Right lobe of liver (tissue), 4 donors: ENCODE measurements at regions not wholly inside any gene's neighbourhood (a gene's known extent, or its start where the extent isn't known, plus 50 kb on each side); places are given as distances from the start of the nearest gene placed in this dataset.

ENCODE experiments used
- CTCF ChIP-seq, 4 donors: fragments of 200-600 bp in 3 of 4; fragments of 450-650 bp in 1 of 4; IDR thresholded peaks; one replicate each; pipeline versions ENCODE4 v1.5.1 to v1.8.0; 2016 to 2022; ENCODE audit warnings: antibody characterized with exemption in 4 of 4, mild to moderate bottlenecking in 2 of 4
- POLR2A ChIP-seq: fragments of 450-650 bp; IDR thresholded peaks from one replicate; pipeline ENCODE4 v1.6.1; 2017; ENCODE audit warnings: antibody characterized with exemption, mild to moderate bottlenecking
- donor health status: DM: no; HTN: no; CAD: no.
- donor health status: DM: no; HTN: no; CAD: no.
- donor health status: DM: no; HTN: yes; CAD: no.

GRCh38 chr20:41770427-41770826 is 152.2 kb upstream of the CHD6 start:
- no peak for TF ChIP-seq POLR2A
- TF ChIP-seq CTCF (IDR thresholded peaks at IDR 0.05): no peak
